HCT116 (cell line): ENCODE measurements at regions not wholly inside any gene's neighbourhood (a gene's known extent, or its start where the extent isn't known, plus 50 kb on each side); places are given as distances from the start of the nearest gene placed in this dataset.

ENCODE experiments used
- CTCF ChIP-seq, 3 experiments: fragments of 200-600 bp in 1 of 3; sonication (generic) in 1 of 3; IDR thresholded peaks in 2 of 3; conservative IDR thresholded peaks in 1 of 3; 2 replicates each; pipeline ENCODE4 v1.5.1; 2012 to 2017; ENCODE audit warnings: low read depth in 2 of 3, low read length in 2 of 3, antibody characterized with exemption in 1 of 3, borderline replicate concordance in 1 of 3, control low read depth in 1 of 3, mild to moderate bottlenecking in 1 of 3, mixed read lengths in 1 of 3, mixed run types in 1 of 3, moderate library complexity in 1 of 3; ENCODE audit not compliant: insufficient read depth in 1 of 3
- EGR1 ChIP-seq: IDR thresholded peaks from 2 replicates; pipeline ENCODE4 v1.6.1; 2012; ENCODE audit warnings: low read depth
- EZH2 ChIP-seq: fragments of 200-600 bp; sonication (generic); IDR thresholded peaks from 2 replicates; pipeline ENCODE4 v1.6.1; 2017; ENCODE audit warnings: antibody characterized with exemption, mixed run types
- POLR2A ChIP-seq: IDR thresholded peaks from 2 replicates; pipeline ENCODE4 v1.7.0; 2011; ENCODE audit warnings: borderline replicate concordance; ENCODE audit not compliant: insufficient read depth, insufficient read length; ENCODE audit errors: extremely low read depth
- POLR2AphosphoS5 ChIP-seq: IDR thresholded peaks from 2 replicates; pipeline ENCODE4 v1.6.1; 2011; ENCODE audit warnings: mild to moderate bottlenecking, low read depth, low read length, moderate library complexity
- RAD21 ChIP-seq: IDR thresholded peaks from 2 replicates; pipeline ENCODE4 v1.6.1; 2012; ENCODE audit warnings: low read depth, mild to moderate bottlenecking
- REST ChIP-seq: IDR thresholded peaks from 2 replicates; pipeline ENCODE4 v1.6.1; 2012; ENCODE audit warnings: low read depth
- SIN3A ChIP-seq: IDR thresholded peaks from 2 replicates; pipeline ENCODE4 v1.6.1; 2012; ENCODE audit warnings: low read depth
- SP1 ChIP-seq: IDR thresholded peaks from 2 replicates; pipeline ENCODE4 v1.6.1; 2012; ENCODE audit warnings: low read depth
- TCF7L2 ChIP-seq: IDR thresholded peaks from 2 replicates; pipeline ENCODE4 v1.7.0; 2011; ENCODE audit warnings: borderline replicate concordance, inconsistent platforms; ENCODE audit not compliant: insufficient read depth, insufficient read length; ENCODE audit errors: extremely low read depth
- YY1 ChIP-seq: IDR thresholded peaks from 2 replicates; pipeline ENCODE4 v1.6.1; 2011; ENCODE audit warnings: low read length, low read depth, moderate library complexity, mild to moderate bottlenecking; ENCODE audit not compliant: insufficient replicate concordance; ENCODE audit errors: extremely low read depth
- ZNF274 ChIP-seq: fragments of 200-500 bp; sonication (Bioruptor generic); IDR thresholded peaks from 2 replicates; pipeline ENCODE4 v1.6.1; 2014; ENCODE audit warnings: mild to moderate bottlenecking, low read depth, low read length, inconsistent platforms

- TF ChIP-seq CTCF (IDR thresholded peaks at IDR 0.05 in 2 of 3, conservative IDR thresholded peaks at IDR 0.05 in 1 of 3; ENCODE audit: borderline replicate concordance in 1 of 3, insufficient read depth in 1 of 3, low read depth in 2 of 3, low read length in 2 of 3) (no peak), SP1 (no peak), TCF7L2 (no peak), ZNF274 (no peak), EZH2 (no peak), YY1 (no peak), SIN3A (no peak), REST (no peak), POLR2A (no peak), EGR1 (no peak), RAD21 (no peak), POLR2AphosphoS5 (no peak)
These were observed 200.8 kb downstream of the HUNK start for GRCh38 chr21:32073593-32073992.
